CD4-positive, alpha-beta memory T cell (primary cell): ENCODE measurements at regions not wholly inside any gene's neighbourhood (a gene's known extent, or its start where the extent isn't known, plus 50 kb on each side); places are given as distances from the start of the nearest gene placed in this dataset.

ENCODE experiments used
- CTCF ChIA-PET: fragments of 350-600 bp; sonication (Branson Sonifier 250); formaldehyde crosslinking; loops from one replicate; lab custom pipeline; 2021; ENCODE audit warnings: inconsistent platforms; ENCODE audit not compliant: partially characterized antibody; lab: Charles Lee
- POLR2A ChIA-PET: fragments of 350-600 bp; sonication (Branson Sonifier 250); formaldehyde crosslinking; loops from one replicate; lab custom pipeline; 2021; ENCODE audit not compliant: partially characterized antibody; lab: Charles Lee
- DNase-seq, 5 donors: peaks; one replicate each; pipeline versions ENCODE4 v3.0.0 to v3.0.0-alpha.2; 2020 to 2022; ENCODE audit warnings: mixed read lengths in 1 of 5
- H3K27ac ChIP-seq: one replicate; pipeline ENCODE4 v1.7.0; 2013; ENCODE audit warnings: low read depth, low read length
- H3K27me3 ChIP-seq: 2 replicates; pipeline ENCODE4 v1.7.0; 2013; ENCODE audit warnings: mild to moderate bottlenecking, low read length, moderate library complexity; ENCODE audit not compliant: insufficient read depth
- H3K36me3 ChIP-seq: 2 replicates; pipeline ENCODE4 v1.7.0; 2013; ENCODE audit warnings: mild to moderate bottlenecking, low read length, moderate library complexity; ENCODE audit not compliant: insufficient read depth
- H3K4me1 ChIP-seq: 2 replicates; pipeline ENCODE4 v1.7.0; 2013; ENCODE audit warnings: mild to moderate bottlenecking, low read length, moderate library complexity; ENCODE audit not compliant: insufficient read depth
- H3K4me3 ChIP-seq, 2 donors: one replicate each; pipeline ENCODE4 v1.7.0; 2013; ENCODE audit warnings: low read length in 2 of 2, mild to moderate bottlenecking in 1 of 2
- H3K9me3 ChIP-seq, 2 donors: one replicate each; pipeline ENCODE4 v1.7.0; 2013; ENCODE audit warnings: low read length in 2 of 2, control low read depth in 1 of 2; ENCODE audit not compliant: control insufficient read depth in 1 of 2
- H3K27ac Mint-ChIP-seq, 7 donors: one replicate each; pipeline ENCODE4 v1.8.0; 2020 to 2021; ENCODE audit warnings: mixed read lengths in 7 of 7, mild to moderate bottlenecking in 6 of 7, inconsistent platforms in 3 of 7, moderate library complexity in 3 of 7
- H3K27me3 Mint-ChIP-seq, 2 donors: one replicate each; pipeline ENCODE4 v1.8.0; 2020 to 2021; ENCODE audit warnings: mixed read lengths in 2 of 2
- H3K36me3 Mint-ChIP-seq, 2 donors: one replicate each; pipeline ENCODE4 v1.8.0; 2020 to 2021; ENCODE audit warnings: mixed read lengths in 2 of 2, inconsistent platforms in 1 of 2, mild to moderate bottlenecking in 1 of 2
- H3K4me1 Mint-ChIP-seq, 4 donors: one replicate each; pipeline ENCODE4 v1.8.0; 2020 to 2021; ENCODE audit warnings: mixed read lengths in 4 of 4, mild to moderate bottlenecking in 1 of 4
- H3K4me3 Mint-ChIP-seq, 8 donors: one replicate each; pipeline ENCODE4 v1.8.0; 2020 to 2021; ENCODE audit warnings: mixed read lengths in 8 of 8, mild to moderate bottlenecking in 7 of 8, moderate library complexity in 6 of 8, inconsistent platforms in 3 of 8
- H3K9me3 Mint-ChIP-seq, 8 donors: one replicate each; pipeline ENCODE4 v1.8.0; 2020 to 2021; ENCODE audit warnings: mixed read lengths in 8 of 8, mild to moderate bottlenecking in 5 of 8, inconsistent platforms in 3 of 8, moderate library complexity in 1 of 8
- intact Hi-C: fragments of 100-400 bp; cut with micrococcal nuclease; formaldehyde crosslinking; loops from one replicate; pipeline ENCODE4 v1.15.1; 2023

- intact Hi-C loops = no loop called here
- Histone ChIP-seq H3K4me3 (no peak overlapping the region), H3K36me3 (no peaks in the 10 kb centered on the region), H3K27me3 (no peaks in the 10 kb centered on the region), H3K27ac (no peak overlapping the region), H3K9me3 (no peaks in the 10 kb centered on the region), H3K4me1 (no peaks in the 10 kb centered on the region)
- ChIA-PET POLR2A (no interaction called here), CTCF (no interaction called here)
- H3K27ac Mint-ChIP-seq = no peak overlapping the region
- peaks cover 3 to 8% of the 10 kb centered on the region in 2 donors for H3K27me3 Mint-ChIP-seq
- DNase-seq = no peak
- peaks cover 0 to 2% (median 0%) of the 10 kb centered on the region in 8 donors for H3K9me3 Mint-ChIP-seq
- peak overlapping the region in 1 of 8 donors; percentile 4 for H3K4me3 Mint-ChIP-seq
- H3K36me3 Mint-ChIP-seq = no peaks in the 10 kb centered on the region
- H3K4me1 Mint-ChIP-seq = peaks cover 12 to 19% (median 17%) of the 10 kb centered on the region in 4 donors
Measured at GRCh38 chr10:43939939-43940820, 291.5 kb upstream of the ZNF32 start.

DNA sequence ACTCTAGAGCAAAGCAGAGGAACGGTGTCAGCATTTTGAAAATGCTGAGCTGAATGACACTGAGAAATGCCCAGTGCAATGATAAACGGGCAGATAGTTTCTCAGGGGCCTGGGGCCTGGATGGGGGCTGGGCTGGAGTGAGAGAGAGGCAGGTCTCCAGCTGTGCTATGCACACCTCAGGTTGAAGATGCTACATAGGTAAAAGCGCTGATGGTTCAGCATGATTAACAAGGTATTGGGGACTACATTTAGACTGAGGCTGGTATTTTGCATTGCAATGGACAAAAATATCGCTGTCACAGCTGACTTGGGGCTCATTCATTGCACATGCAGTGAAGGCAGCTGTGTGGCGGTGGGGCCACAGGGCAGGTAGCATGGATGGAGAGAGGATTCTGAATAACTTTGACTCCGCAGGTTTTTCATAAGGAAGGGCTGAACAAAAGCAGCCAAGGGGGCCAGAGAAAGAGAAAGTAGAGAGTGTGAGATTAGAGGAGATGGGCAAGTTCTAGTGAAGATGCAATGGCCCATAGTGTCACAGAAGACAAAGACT is 290.8 kb upstream of the ZNF32 start:
- DNase-seq = no peak
- Mint-ChIP-seq H3K36me3 (no peaks in the 10 kb centered on the region), H3K27ac (no peak overlapping the region), H3K27me3 (peaks cover 3 to 6% of the 10 kb centered on the region in 2 donors), H3K4me1 (peaks cover 12 to 19% (median 17%) of the 10 kb centered on the region in 4 donors), H3K4me3 (no peak overlapping the region), H3K9me3 (peaks cover 0 to 2% (median 0%) of the 10 kb centered on the region in 8 donors)
- Histone ChIP-seq H3K4me1 (no peaks in the 10 kb centered on the region), H3K4me3 (no peak overlapping the region), H3K27me3 (no peaks in the 10 kb centered on the region), H3K36me3 (no peaks in the 10 kb centered on the region), H3K27ac (no peak overlapping the region), H3K9me3 (no peaks in the 10 kb centered on the region)
- ChIA-PET POLR2A (no interaction called here), CTCF (no interaction called here)
- intact Hi-C loops = no loop called here

- Histone ChIP-seq H3K4me1 (no peaks in the 10 kb centered on the region), H3K36me3 (no peaks in the 10 kb centered on the region), H3K27ac (no peak overlapping the region), H3K4me3 (no peak overlapping the region), H3K27me3 (no peaks in the 10 kb centered on the region), H3K9me3 (no peaks in the 10 kb centered on the region)
- peaks cover 12 to 19% (median 17%) of the 10 kb centered on the region in 4 donors for H3K4me1 Mint-ChIP-seq
- H3K4me3 Mint-ChIP-seq = no peak overlapping the region
- ChIA-PET POLR2A (no interaction called here), CTCF (no interaction called here)
- no peak for DNase-seq
- intact Hi-C loops = no loop called here
- peaks cover 0 to 2% (median 0%) of the 10 kb centered on the region in 8 donors for H3K9me3 Mint-ChIP-seq
- peaks cover 3% of the 10 kb centered on the region in 2 donors for H3K27me3 Mint-ChIP-seq
- no peaks in the 10 kb centered on the region for H3K36me3 Mint-ChIP-seq
- H3K27ac Mint-ChIP-seq = no peak overlapping the region
Measured at GRCh38 chr10:43938810-43939209, 290.1 kb upstream of the ZNF32 start.

DNA sequence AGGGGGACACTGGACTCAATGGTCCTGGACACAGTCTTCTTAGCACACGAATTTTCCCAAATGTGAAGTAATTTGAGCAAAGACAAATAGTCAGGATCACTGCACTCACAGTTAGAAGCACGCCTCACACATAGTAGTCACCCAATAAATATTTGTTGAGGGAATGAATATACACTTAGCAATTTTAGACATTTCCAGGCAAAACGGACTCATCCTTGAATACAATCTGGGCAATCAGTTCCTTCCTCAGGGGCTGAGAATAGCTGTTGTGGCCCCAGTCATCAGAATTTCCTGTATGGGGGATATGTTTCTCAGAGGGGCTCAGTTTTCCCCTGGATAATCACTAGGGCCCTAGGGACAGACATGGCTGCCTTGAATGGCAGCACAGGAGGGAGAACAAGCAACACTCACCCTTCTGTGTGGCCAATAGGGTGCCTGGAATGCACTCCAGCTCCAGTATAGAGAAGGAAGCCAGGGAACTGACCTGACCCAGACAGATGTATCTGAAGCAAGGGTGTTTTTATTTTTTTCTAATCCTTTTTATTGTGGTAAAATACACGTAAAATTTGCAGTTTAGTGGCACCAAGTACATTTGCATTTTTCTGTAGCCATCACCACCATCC is 282.7 kb upstream of the ZNF32 start:
- Histone ChIP-seq H3K4me3 (no peak overlapping the region), H3K4me1 (no peaks in the 10 kb centered on the region), H3K9me3 (no peaks in the 10 kb centered on the region), H3K27ac (no peak overlapping the region), H3K36me3 (no peaks in the 10 kb centered on the region), H3K27me3 (no peaks in the 10 kb centered on the region)
- Mint-ChIP-seq H3K36me3 (no peaks in the 10 kb centered on the region), H3K27me3 (peaks cover 5 to 13% of the 10 kb centered on the region in 2 donors), H3K27ac (no peak overlapping the region), H3K4me3 (no peak overlapping the region), H3K9me3 (peaks cover 0 to 2% (median 0%) of the 10 kb centered on the region in 8 donors), H3K4me1 (no peaks in the 10 kb centered on the region)
- intact Hi-C loops = no loop called here
- no peak for DNase-seq
- CTCF ChIA-PET = no interaction called here
- POLR2A ChIA-PET = no interaction called here

- Mint-ChIP-seq H3K9me3 (peaks cover 0 to 2% (median 0%) of the 10 kb centered on the region in 8 donors), H3K4me3 (no peak overlapping the region), H3K27me3 (peaks cover 5 to 13% of the 10 kb centered on the region in 2 donors), H3K4me1 (no peaks in the 10 kb centered on the region), H3K36me3 (no peaks in the 10 kb centered on the region), H3K27ac (no peak overlapping the region)
- Histone ChIP-seq H3K36me3 (no peaks in the 10 kb centered on the region), H3K9me3 (no peaks in the 10 kb centered on the region), H3K4me3 (no peak overlapping the region), H3K4me1 (no peaks in the 10 kb centered on the region), H3K27me3 (no peaks in the 10 kb centered on the region), H3K27ac (no peak overlapping the region)
- intact Hi-C loops = no loop called here
- POLR2A ChIA-PET = no interaction called here
- no peak for DNase-seq
- CTCF ChIA-PET = no interaction called here
Measured at GRCh38 chr10:43930777-43931176, 282.1 kb upstream of the ZNF32 start.

GRCh38 chr10:43930243-43930642 is 281.6 kb upstream of the ZNF32 start:
- DNase-seq = no peak
- Mint-ChIP-seq H3K4me3 (peak overlapping the region in 1 of 8 donors; percentile 3), H3K36me3 (no peaks in the 10 kb centered on the region), H3K9me3 (no peaks in the 10 kb centered on the region), H3K27me3 (peaks cover 5 to 13% of the 10 kb centered on the region in 2 donors), H3K4me1 (no peaks in the 10 kb centered on the region), H3K27ac (no peak overlapping the region)
- POLR2A ChIA-PET = no interaction called here
- Histone ChIP-seq H3K36me3 (no peaks in the 10 kb centered on the region), H3K4me3 (no peak overlapping the region), H3K4me1 (no peaks in the 10 kb centered on the region), H3K27ac (no peak overlapping the region), H3K9me3 (no peaks in the 10 kb centered on the region), H3K27me3 (no peaks in the 10 kb centered on the region)
- intact Hi-C loops = no loop called here
- CTCF ChIA-PET = no interaction called here

DNA sequence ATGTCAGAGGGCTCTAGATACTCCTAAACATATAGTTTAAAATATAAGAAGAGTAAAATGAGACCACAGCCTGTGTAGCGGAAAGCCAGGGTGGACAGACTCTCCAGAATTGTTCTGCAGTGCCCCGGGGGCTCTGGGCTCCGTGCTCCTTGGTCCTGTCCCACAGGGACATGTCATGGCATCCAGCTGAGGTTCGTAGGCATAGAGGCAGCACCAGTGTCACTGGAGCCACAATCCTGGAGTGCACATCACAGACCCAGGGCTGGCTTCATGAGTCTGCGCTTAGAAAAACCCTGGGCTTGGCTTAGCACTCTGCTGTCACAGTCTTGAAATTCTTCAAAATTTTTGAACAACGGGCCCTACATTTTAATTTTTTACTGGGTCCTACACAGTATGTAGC is 280.4 kb upstream of the ZNF32 start:
- Mint-ChIP-seq H3K9me3 (no peaks in the 10 kb centered on the region), H3K4me1 (no peaks in the 10 kb centered on the region), H3K27ac (no peak overlapping the region), H3K4me3 (no peak overlapping the region), H3K27me3 (peaks cover 5 to 15% of the 10 kb centered on the region in 2 donors), H3K36me3 (no peaks in the 10 kb centered on the region)
- Histone ChIP-seq H3K36me3 (no peaks in the 10 kb centered on the region), H3K4me1 (no peaks in the 10 kb centered on the region), H3K27me3 (no peaks in the 10 kb centered on the region), H3K4me3 (no peak overlapping the region), H3K9me3 (no peaks in the 10 kb centered on the region), H3K27ac (no peak overlapping the region)
- POLR2A ChIA-PET = no interaction called here
- intact Hi-C loops = no loop called here
- DNase-seq = no peak
- CTCF ChIA-PET = no interaction called here
